Activated CD8-positive, alpha-beta T cell treated with anti-CD3 and anti-CD28 coated beads, Interleukin-2, amount 10 ng/mL, durations not matched to agents 7 days and 5 days (primary cell): ENCODE measurements at regions not wholly inside any gene's neighbourhood (a gene's known extent, or its start where the extent isn't known, plus 50 kb on each side); places are given as distances from the start of the nearest gene placed in this dataset.
"Not testable (repeated sequence)": the region's sequence is repeated elsewhere in the genome, so short reads cannot be mapped to it uniquely, and the experiment has no call there.

Source experiments
- ATAC-seq: fragments of 150-1000 bp; cut with Tn5 transposase; one replicate; pipeline ENCODE4 v1.10.0; 2021; ENCODE audit warnings: moderate library complexity
- CTCF ChIA-PET: fragments of 350-600 bp; sonication (Branson Sonifier 250); formaldehyde crosslinking; loops from one replicate; lab custom pipeline; 2021; ENCODE audit warnings: antibody characterized with exemption; lab: Charles Lee
- POLR2A ChIA-PET: fragments of 350-600 bp; sonication (Branson Sonifier 250); formaldehyde crosslinking; loops from one replicate; lab custom pipeline; 2021; ENCODE audit warnings: antibody characterized with exemption; lab: Charles Lee
- DNase-seq: peaks from one replicate; pipeline ENCODE4 v3.0.0-alpha.2; 2020
- H3K27ac Mint-ChIP-seq: one replicate; pipeline ENCODE4 v1.8.0; 2021; ENCODE audit warnings: mild to moderate bottlenecking, mixed read lengths
- H3K27me3 Mint-ChIP-seq: one replicate; pipeline ENCODE4 v1.8.0; 2021; ENCODE audit warnings: low read depth, mixed read lengths
- H3K36me3 Mint-ChIP-seq: one replicate; pipeline ENCODE4 v1.8.0; 2021; ENCODE audit warnings: low read depth, mixed read lengths
- H3K4me1 Mint-ChIP-seq: one replicate; pipeline ENCODE4 v1.8.0; 2021; ENCODE audit warnings: low read depth, mixed read lengths
- H3K4me3 Mint-ChIP-seq: one replicate; pipeline ENCODE4 v1.8.0; 2021; ENCODE audit warnings: mild to moderate bottlenecking, mixed read lengths
- H3K9me3 Mint-ChIP-seq: one replicate; pipeline ENCODE4 v1.8.0; 2022; ENCODE audit warnings: mixed read lengths; ENCODE audit not compliant: insufficient read depth

DNA sequence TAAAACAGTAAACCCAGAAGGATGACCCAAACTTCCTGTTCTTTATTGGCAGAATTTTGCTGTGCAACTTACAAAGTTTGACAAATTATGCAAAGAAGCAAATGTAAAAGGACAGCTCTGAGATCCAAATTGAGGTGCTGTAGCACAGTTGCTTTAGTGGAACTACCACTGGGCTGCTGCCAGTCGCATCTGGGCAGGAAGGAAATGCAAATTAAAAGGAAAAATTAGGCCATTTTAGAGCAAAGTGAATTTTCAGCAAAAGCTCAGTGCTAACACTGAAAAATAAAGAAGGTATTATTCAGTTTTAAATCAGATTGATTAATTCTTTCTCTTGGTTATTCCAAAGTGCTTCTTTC lies 104.5 kb downstream of the ZMAT3 start:
- ChIA-PET CTCF (interaction anchor here (0.7 kb wide), 1 partner anchor 582 kb away, joined by 3 read pairs; no protein-coding TSS in a partner anchor), POLR2A (no interaction called here)
- Mint-ChIP-seq H3K4me3 (no peak overlapping the region), H3K27me3 (no peaks in the 10 kb centered on the region), H3K36me3 (no peaks in the 10 kb centered on the region), H3K9me3 (no peaks in the 10 kb centered on the region), H3K27ac (no peak overlapping the region), H3K4me1 (peaks cover 11% of the 10 kb centered on the region)
- no peak for DNase-seq
- ATAC-seq, result no peak

DNA sequence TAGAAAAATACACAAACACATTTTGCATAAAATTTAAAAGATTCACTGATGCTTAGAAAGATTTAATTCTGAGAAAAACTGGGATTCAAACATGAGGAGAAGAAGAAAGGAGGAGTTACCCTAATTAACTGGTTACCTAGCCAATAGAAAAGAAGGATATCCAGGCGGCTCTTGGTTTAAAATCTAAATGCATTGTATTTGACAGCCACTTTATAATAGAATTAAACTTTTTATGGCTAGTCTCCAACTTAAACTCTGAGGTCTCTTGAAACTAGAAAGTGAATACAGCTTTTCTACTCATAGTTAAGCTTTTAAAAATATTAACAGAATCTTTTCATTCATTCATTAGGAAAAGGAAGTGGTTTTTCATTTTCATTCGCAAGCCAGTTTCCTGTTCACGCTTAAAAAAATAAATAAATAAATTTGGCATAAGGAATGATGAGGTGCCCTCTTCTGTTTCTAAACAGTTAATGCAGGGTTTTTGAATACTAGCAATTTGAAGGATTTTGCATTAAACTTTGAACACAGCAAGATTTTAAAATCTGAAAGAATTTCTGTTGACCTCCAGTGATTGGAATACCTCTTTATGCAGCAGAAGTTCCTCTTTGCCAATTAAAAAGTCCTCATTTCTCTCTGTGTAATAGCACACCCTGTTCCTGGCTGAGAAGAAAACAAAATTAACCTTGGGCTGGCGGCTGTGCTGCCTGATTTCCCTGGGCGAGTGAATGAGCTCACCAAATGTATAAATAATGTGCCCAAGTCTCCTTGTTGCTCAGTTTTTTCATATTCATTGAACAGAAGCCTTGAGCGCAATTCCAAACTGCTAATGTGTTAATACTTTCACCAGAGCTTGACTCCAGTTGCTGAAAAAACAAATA lies 105.1 kb downstream of the ZMAT3 start:
- DNase-seq (no peak), ATAC-seq (no peak)
- Mint-ChIP-seq H3K27me3 (no peaks in the 10 kb centered on the region), H3K36me3 (no peaks in the 10 kb centered on the region), H3K9me3 (no peaks in the 10 kb centered on the region), H3K27ac (no peak overlapping the region), H3K4me1 (peaks cover 11% of the 10 kb centered on the region), H3K4me3 (no peak overlapping the region)
- ChIA-PET POLR2A (no interaction called here), CTCF (no interaction called here)

GRCh38 chr3:178964551-178964950 lies 107.1 kb downstream of the ZMAT3 start:
- DNase-seq (no peak), ATAC-seq (no peak)
- Mint-ChIP-seq H3K4me1 (peaks cover 12% of the 10 kb centered on the region), H3K27me3 (no peaks in the 10 kb centered on the region), H3K9me3 (no peaks in the 10 kb centered on the region), H3K4me3 (no peak overlapping the region), H3K27ac (no peak overlapping the region), H3K36me3 (no peaks in the 10 kb centered on the region)
- POLR2A ChIA-PET, result no interaction called here
- CTCF ChIA-PET, result no interaction called here

DNA sequence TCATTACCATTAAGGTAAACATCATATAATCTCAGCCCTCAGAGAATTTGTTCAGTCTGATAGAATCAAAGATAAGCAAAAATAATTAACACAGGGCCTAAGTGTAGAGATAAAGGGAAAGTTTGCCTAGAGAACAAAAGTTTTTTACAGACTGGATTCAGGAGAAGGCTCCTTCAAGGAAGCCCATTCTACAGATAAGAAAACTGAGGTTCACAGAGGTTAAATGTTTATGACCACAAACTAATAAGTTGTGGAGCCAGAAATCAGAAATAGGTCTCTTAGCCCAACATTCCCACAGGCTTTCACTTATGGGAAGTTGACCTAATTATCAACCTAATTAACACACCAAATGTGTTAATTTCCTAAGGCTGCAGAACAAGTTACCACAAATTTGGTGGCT lies 110.7 kb downstream of the ZMAT3 start:
- POLR2A ChIA-PET, result no interaction called here
- ATAC-seq, result no peak
- H3K4me3 Mint-ChIP-seq, result no peak overlapping the region
- H3K27ac Mint-ChIP-seq, result no peak overlapping the region
- H3K27me3 Mint-ChIP-seq, result no peaks in the 10 kb centered on the region
- H3K36me3 Mint-ChIP-seq, result no peaks in the 10 kb centered on the region
- CTCF ChIA-PET, result no interaction called here
- DNase-seq, result no peak
- no peaks in the 10 kb centered on the region for H3K9me3 Mint-ChIP-seq
- peaks cover 2% of the 10 kb centered on the region for H3K4me1 Mint-ChIP-seq

GRCh38 chr3:178960181-178960580 lies 111.4 kb downstream of the ZMAT3 start:
- peaks cover 2% of the 10 kb centered on the region for H3K4me1 Mint-ChIP-seq
- no peaks in the 10 kb centered on the region for H3K9me3 Mint-ChIP-seq
- no peak overlapping the region for H3K4me3 Mint-ChIP-seq
- no peaks in the 10 kb centered on the region for H3K27me3 Mint-ChIP-seq
- no peak overlapping the region for H3K27ac Mint-ChIP-seq
- ATAC-seq (no peak), DNase-seq (no peak)
- POLR2A ChIA-PET, result no interaction called here
- no peaks in the 10 kb centered on the region for H3K36me3 Mint-ChIP-seq
- CTCF ChIA-PET, result no interaction called here

- no peak overlapping the region for H3K4me3 Mint-ChIP-seq
- H3K4me1 Mint-ChIP-seq, result no peaks in the 10 kb centered on the region
- no peaks in the 10 kb centered on the region for H3K36me3 Mint-ChIP-seq
- no peak for DNase-seq
- peaks cover 7% of the 10 kb centered on the region for H3K9me3 Mint-ChIP-seq
- H3K27ac Mint-ChIP-seq, result no peak overlapping the region
- no peak for ATAC-seq
- no peaks in the 10 kb centered on the region for H3K27me3 Mint-ChIP-seq
- ChIA-PET POLR2A (no interaction called here), CTCF (no interaction called here)
Measured at GRCh38 chr3:178950676-178951075, 120.9 kb downstream of the ZMAT3 start.

DNA sequence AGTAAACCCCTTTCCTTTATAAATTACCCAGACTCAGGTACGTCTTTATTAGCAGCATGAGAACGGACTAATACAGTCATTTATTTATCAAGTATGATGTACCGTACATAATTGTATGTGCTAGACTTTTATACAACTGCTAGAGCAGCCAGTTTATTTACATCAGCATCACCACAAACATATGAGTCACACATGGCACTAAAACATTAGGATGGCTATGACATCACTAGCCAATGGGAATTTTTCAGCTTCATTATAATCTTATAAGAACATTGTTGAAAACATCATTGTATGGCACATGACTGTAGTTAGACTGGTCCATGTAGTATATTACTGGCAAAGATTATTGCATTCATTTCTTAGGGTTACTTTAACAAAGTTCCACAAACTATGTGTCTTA lies 121.7 kb downstream of the ZMAT3 start:
- ChIA-PET POLR2A (no interaction called here), CTCF (no interaction called here)
- DNase-seq (no peak), ATAC-seq (no peak)
- Mint-ChIP-seq H3K4me1 (no peaks in the 10 kb centered on the region), H3K4me3 (no peak overlapping the region), H3K36me3 (no peaks in the 10 kb centered on the region), H3K27ac (no peak overlapping the region), H3K27me3 (no peaks in the 10 kb centered on the region), H3K9me3 (peaks cover 8% of the 10 kb centered on the region)

- Mint-ChIP-seq H3K9me3 (peaks cover 8% of the 10 kb centered on the region), H3K27me3 (no peaks in the 10 kb centered on the region), H3K4me1 (no peaks in the 10 kb centered on the region), H3K36me3 (no peaks in the 10 kb centered on the region), H3K4me3 (no peak overlapping the region), H3K27ac (no peak overlapping the region)
- ATAC-seq (no peak), DNase-seq (no peak)
- CTCF ChIA-PET, result no interaction called here
- POLR2A ChIA-PET, result interaction anchor here (0.6 kb wide), 1 partner anchor 771 kb away, joined by 6 read pairs; no protein-coding TSS in a partner anchor
Measured at GRCh38 chr3:178948546-178948945, 123.1 kb downstream of the ZMAT3 start.

- CTCF ChIA-PET, result no interaction called here
- H3K4me1 Mint-ChIP-seq, result no peaks in the 10 kb centered on the region
- DNase-seq, result no peak
- no peak overlapping the region for H3K27ac Mint-ChIP-seq
- no peaks in the 10 kb centered on the region for H3K36me3 Mint-ChIP-seq
- POLR2A ChIA-PET, result no interaction called here
- no peak overlapping the region for H3K4me3 Mint-ChIP-seq
- peaks cover 8% of the 10 kb centered on the region for H3K9me3 Mint-ChIP-seq
- no peak for ATAC-seq
- H3K27me3 Mint-ChIP-seq, result no peaks in the 10 kb centered on the region
Measured at GRCh38 chr3:178947738-178948137, 123.9 kb downstream of the ZMAT3 start.

DNA sequence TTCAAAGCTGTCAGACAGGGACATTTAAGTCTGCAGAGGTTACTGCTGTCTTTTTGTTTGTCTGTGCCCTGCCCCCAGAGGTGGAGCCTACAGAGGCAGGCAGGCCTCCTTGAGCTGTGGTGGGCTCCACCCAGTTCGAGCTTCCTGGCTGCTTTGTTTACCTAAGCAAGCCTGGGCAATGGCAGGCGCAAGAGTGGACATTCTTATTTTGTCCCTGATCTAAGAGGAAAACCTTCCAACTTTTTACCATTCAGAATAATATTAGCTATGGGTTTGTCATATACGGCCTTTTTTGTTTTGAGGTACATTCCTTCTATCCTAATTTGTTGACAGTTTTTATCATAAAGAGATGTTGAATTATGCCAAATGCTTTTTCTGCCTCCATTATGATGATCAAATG lies 129.3 kb downstream of the ZMAT3 start:
- H3K4me1 Mint-ChIP-seq, DNase-seq, H3K27me3 Mint-ChIP-seq, ATAC-seq, POLR2A ChIA-PET, CTCF ChIA-PET, H3K27ac Mint-ChIP-seq, H3K36me3 Mint-ChIP-seq, H3K4me3 Mint-ChIP-seq, H3K9me3 Mint-ChIP-seq: not testable (repeated sequence)

GRCh38 chr3:178930116-178930515 lies 141.5 kb downstream of the ZMAT3 start:
- Mint-ChIP-seq H3K9me3 (peaks cover 9% of the 10 kb centered on the region), H3K27me3 (no peaks in the 10 kb centered on the region), H3K27ac (no peak overlapping the region), H3K36me3 (no peaks in the 10 kb centered on the region), H3K4me1 (no peaks in the 10 kb centered on the region), H3K4me3 (no peak overlapping the region)
- CTCF ChIA-PET, result no interaction called here
- POLR2A ChIA-PET, result no interaction called here
- no peak for ATAC-seq
- DNase-seq, result no peak

- no peaks in the 10 kb centered on the region for H3K36me3 Mint-ChIP-seq
- DNase-seq (no peak), ATAC-seq (no peak)
- no peaks in the 10 kb centered on the region for H3K4me1 Mint-ChIP-seq
- H3K9me3 Mint-ChIP-seq, result peaks cover 23% of the 10 kb centered on the region
- no peak overlapping the region for H3K27ac Mint-ChIP-seq
- no peak overlapping the region for H3K4me3 Mint-ChIP-seq
- ChIA-PET CTCF (no interaction called here), POLR2A (no interaction called here)
- H3K27me3 Mint-ChIP-seq, result no peaks in the 10 kb centered on the region
Measured at GRCh38 chr3:178916223-178916622, 155.4 kb downstream of the ZMAT3 start.

GRCh38 chr3:178915365-178915764 lies 156.2 kb downstream of the ZMAT3 start:
- ChIA-PET POLR2A (no interaction called here), CTCF (no interaction called here)
- H3K4me3 Mint-ChIP-seq, result no peak overlapping the region
- ATAC-seq (no peak), DNase-seq (no peak)
- no peaks in the 10 kb centered on the region for H3K36me3 Mint-ChIP-seq
- H3K4me1 Mint-ChIP-seq, result no peaks in the 10 kb centered on the region
- no peaks in the 10 kb centered on the region for H3K27me3 Mint-ChIP-seq
- H3K27ac Mint-ChIP-seq, result no peak overlapping the region
- H3K9me3 Mint-ChIP-seq, result peaks cover 23% of the 10 kb centered on the region
